Astrocyte (in vitro differentiated cells and primary cell): ENCODE measurements at regions not wholly inside any gene's neighbourhood (a gene's known extent, or its start where the extent isn't known, plus 50 kb on each side); places are given as distances from the start of the nearest gene placed in this dataset.

Experiments used
- CTCF ChIP-seq: IDR thresholded peaks from 2 replicates; pipeline ENCODE4 v1.5.1; 2011; ENCODE audit warnings: low read depth, mild to moderate bottlenecking, inconsistent platforms, low read length, moderate library complexity; ENCODE audit not compliant: insufficient read depth
- EZH2 ChIP-seq: IDR thresholded peaks from 2 replicates; pipeline ENCODE4 v1.6.1; 2012; ENCODE audit warnings: mild to moderate bottlenecking, low read length, inconsistent platforms; ENCODE audit not compliant: insufficient read depth

- TF ChIP-seq CTCF (no peak), EZH2 (no peak)
These were observed 53.8 kb downstream of the GJD2 start for GRCh38 chr15:34700891-34701427.
